NCI-H345 treated with DMSO at 0.1 percent for 48 hours (cell line): ENCODE measurements at regions not wholly inside any gene's neighbourhood (a gene's known extent, or its start where the extent isn't known, plus 50 kb on each side); places are given as distances from the start of the nearest gene placed in this dataset.
"Not testable (repeated sequence)": the region's sequence is repeated elsewhere in the genome, so short reads cannot be mapped to it uniquely, and the experiment has no call there.

Experiments used
- DNase-seq: peaks from one replicate; lab custom pipeline; 2025; ENCODE audit not compliant: unreplicated experiment; lab: John Stamatoyannopoulos, UW

- DNase-seq: no peak
Measured at GRCh38 chr3:74426571-74426970, 187.9 kb downstream of the CNTN3 start.

GRCh38 chr3:74423867-74424266 is 190.6 kb downstream of the CNTN3 start:
- DNase-seq: no peak

- DNase-seq: no peak
Measured at GRCh38 chr3:74420538-74421124, 193.8 kb downstream of the CNTN3 start.

GRCh38 chr3:74415731-74416130 is 198.7 kb downstream of the CNTN3 start:
- DNase-seq: no peak

- no peak for DNase-seq
Measured at GRCh38 chr3:74413547-74414241, 200.8 kb downstream of the CNTN3 start.

GRCh38 chr3:74410276-74410941 is 204.1 kb downstream of the CNTN3 start:
- no peak for DNase-seq

GRCh38 chr3:74409066-74409465 is 205.4 kb downstream of the CNTN3 start:
- no peak for DNase-seq

- no peak for DNase-seq
Measured at GRCh38 chr3:74403307-74403706, 211.2 kb downstream of the CNTN3 start.

GRCh38 chr3:74402821-74403220 is 211.6 kb downstream of the CNTN3 start:
- no peak for DNase-seq

- DNase-seq: no peak
Measured at GRCh38 chr3:74393426-74393825, 221.0 kb downstream of the CNTN3 start.

- no peak for DNase-seq
Measured at GRCh38 chr3:74390121-74390877, 224.2 kb downstream of the CNTN3 start.

- no peak for DNase-seq
Measured at GRCh38 chr3:74387111-74387735, 227.2 kb downstream of the CNTN3 start.

- DNase-seq: no peak
Measured at GRCh38 chr3:74384159-74384558, 230.3 kb downstream of the CNTN3 start.

- DNase-seq: no peak
Measured at GRCh38 chr3:74377669-74378068, 236.8 kb downstream of the CNTN3 start.

- DNase-seq: not testable (repeated sequence)
Measured at GRCh38 chr3:74376323-74376722, 238.1 kb downstream of the CNTN3 start.

GRCh38 chr3:74375653-74376052 is 238.8 kb downstream of the CNTN3 start:
- no peak for DNase-seq

GRCh38 chr3:74372743-74373142 is 241.7 kb downstream of the CNTN3 start:
- DNase-seq: no peak

GRCh38 chr3:74370342-74370741 is 244.1 kb downstream of the CNTN3 start:
- DNase-seq: no peak

GRCh38 chr3:74366331-74366730 is 248.1 kb downstream of the CNTN3 start:
- no peak for DNase-seq

GRCh38 chr3:74363346-74363745 is 251.1 kb downstream of the CNTN3 start:
- no peak for DNase-seq

- DNase-seq: no peak
Measured at GRCh38 chr3:74360406-74360805, 254.1 kb downstream of the CNTN3 start.
